ENCODE measurements at regions not wholly inside any gene's neighbourhood (a gene's known extent, or its start where the extent isn't known, plus 50 kb on each side); places are given as distances from the start of the nearest gene placed in this dataset.

DNA sequence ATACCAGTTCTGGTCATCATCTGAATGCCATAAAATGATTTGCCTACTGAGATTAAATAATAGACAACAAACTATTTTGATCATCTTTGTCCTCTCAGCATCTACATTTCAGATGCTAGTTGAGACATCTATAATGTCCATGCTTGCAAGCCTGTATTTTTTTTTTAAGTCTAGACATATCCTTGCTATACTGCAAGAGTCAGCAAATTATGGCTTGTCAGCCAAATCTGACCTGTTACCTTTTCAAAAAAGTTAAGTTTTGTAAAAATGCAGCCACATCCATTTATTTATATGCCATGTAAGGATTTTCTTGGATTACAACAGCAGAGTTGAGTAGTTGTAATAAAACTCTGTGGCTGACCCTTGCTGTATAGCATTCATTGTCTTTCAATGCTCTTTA is 1355.7 kb upstream of the FAM98A start:
- Histone ChIP-seq H3K27ac (no peak overlapping the region), H3K4me3 (no peak overlapping the region)

GRCh38 chr2:34950797-34951196 is 1351.7 kb upstream of the FAM98A start:
- Histone ChIP-seq H3K4me3 (no peak overlapping the region), H3K27ac (no peak overlapping the region)

- H3K4me3 ChIP-seq: no peak overlapping the region
- H3K27ac ChIP-seq: no peak overlapping the region
Observed at GRCh38 chr2:34949316-34949715, 1350.2 kb upstream of the FAM98A start.

- Histone ChIP-seq H3K4me3 (no peak overlapping the region), H3K27ac (no peak overlapping the region)
Observed at GRCh38 chr2:34936089-34936488, 1337.0 kb upstream of the FAM98A start.

- Histone ChIP-seq H3K27ac (no peak overlapping the region), H3K4me3 (no peak overlapping the region)
Observed at GRCh38 chr2:34912084-34912483, 1313.0 kb upstream of the FAM98A start.

GRCh38 chr2:34909992-34910705 is 1311.0 kb upstream of the FAM98A start:
- no peak overlapping the region for H3K27ac ChIP-seq
- no peak overlapping the region for H3K4me3 ChIP-seq

DNA sequence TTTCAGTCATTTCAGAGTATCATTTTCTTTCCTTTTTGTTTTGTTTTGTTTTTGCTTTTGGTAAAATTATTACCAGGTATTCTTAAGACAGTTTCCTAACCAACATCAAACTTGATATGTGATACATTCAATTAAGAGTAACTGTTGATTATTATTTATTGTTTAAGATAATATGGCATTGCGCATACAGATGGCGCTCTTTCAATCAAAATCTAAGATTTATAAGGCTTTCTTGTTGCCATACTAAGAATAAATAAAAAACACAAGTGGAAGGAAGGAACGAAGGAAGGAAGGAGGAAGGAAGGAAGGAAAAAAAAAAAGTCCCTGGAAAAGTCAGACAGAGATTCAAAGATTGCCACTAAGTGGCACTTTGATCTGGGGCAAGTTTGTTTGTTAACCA is 1308.7 kb upstream of the FAM98A start:
- H3K27ac ChIP-seq: no peak overlapping the region
- no peak overlapping the region for H3K4me3 ChIP-seq

DNA sequence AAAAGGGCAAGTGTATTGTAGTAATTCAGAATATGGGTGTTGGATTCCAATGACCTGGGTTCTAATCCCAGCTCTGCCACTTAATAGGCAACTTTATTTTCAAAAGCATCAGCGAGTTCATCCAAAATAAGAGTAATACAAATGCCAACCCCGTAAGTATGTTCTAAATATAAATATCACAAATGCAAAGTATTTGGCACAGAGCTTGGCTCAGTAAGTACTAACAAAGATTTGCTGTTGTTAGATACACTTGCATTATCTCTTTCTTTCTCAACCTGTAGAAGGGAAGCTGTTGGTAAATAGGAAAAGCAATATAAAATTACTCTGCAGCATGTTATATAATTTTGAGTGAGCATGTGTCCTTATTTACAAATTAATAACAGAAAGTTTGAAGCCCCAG is 1302.6 kb upstream of the FAM98A start:
- Histone ChIP-seq H3K4me3 (no peak overlapping the region), H3K27ac (no peak overlapping the region)

DNA sequence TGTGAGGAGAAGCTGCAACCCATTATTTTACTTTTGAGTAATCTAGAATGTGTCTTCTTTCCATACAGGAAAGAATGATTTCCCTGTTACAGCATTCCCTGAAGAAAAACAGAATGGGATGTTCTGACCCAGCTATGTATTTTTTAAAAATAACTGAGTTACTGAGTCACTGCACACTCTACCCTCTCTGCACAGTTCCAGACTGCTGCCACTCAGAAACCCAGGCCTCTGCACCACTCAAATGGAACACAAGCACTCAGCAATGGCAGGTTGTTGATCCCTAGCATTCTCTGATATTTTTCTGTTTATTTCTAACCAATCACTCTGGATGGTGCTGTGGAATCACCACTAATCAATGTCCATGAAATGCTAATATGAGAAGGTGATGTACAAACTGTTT is 1300.0 kb upstream of the FAM98A start:
- no peak overlapping the region for H3K27ac ChIP-seq
- H3K4me3 ChIP-seq: no peak overlapping the region

DNA sequence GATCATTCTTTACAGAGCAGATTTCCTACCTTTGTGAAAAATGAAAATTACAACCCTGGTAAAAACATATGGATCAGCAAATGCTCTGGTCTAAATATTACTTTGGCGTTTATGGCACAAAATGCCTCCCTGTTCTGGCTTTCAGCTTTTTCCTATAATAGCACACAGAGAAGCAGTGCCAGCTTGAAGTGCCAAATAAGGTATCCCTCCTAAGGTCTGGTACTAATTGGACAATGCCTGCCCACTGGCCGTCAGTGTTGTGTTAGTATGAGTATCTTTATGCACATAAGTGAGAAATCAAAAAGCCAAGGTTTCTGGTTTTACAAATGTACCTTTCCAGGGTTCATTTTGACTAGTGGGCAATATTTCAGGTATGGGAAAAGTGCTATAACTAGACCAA is 1293.7 kb upstream of the FAM98A start:
- Histone ChIP-seq H3K27ac (no peak overlapping the region), H3K4me3 (no peak overlapping the region)

DNA sequence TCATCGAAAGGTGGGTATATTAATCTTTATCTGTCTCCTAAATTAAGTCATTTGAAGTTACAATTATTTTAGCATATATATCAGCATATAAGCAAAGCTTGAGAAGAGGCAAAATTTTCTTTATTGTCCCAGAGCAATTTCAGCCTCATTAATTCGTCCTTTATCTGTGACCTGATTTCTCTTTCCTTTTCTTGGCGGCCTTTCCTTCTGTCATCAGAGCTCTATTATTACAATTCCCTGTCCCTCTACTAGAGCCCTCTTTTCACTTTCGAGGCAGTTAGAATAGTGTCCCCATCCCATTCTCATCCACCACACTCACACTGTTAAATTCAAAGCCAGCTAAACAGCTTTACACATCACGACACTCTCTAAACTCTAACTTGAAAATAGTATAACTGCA is 1293.2 kb upstream of the FAM98A start:
- Histone ChIP-seq H3K27ac (no peak overlapping the region), H3K4me3 (no peak overlapping the region)

GRCh38 chr2:34875091-34875745 is 1276.1 kb upstream of the FAM98A start:
- Histone ChIP-seq H3K4me3 (no peak overlapping the region), H3K27ac (no peak overlapping the region)

DNA sequence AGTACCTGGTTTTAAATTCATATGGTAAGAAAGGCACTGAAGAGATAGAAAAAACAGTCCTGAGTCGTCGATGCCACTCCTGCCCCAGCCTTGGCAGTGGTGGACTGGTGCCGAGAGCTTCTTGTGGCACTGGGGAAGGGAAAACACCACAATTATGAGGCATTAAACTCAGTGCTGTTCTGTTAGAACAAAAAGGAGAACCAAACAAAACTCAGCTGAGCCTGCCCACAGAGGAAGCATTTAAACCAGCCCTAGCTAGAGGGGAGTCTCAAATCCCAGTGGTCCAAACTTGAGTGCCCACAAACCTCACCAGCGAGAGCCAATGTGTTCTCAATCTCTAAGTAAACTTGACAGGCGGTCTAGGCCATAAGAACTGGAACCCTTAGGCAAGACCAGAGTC is 1254.5 kb upstream of the FAM98A start:
- Histone ChIP-seq H3K27ac (no peak overlapping the region), H3K4me3 (no peak overlapping the region)

- Histone ChIP-seq H3K27ac (no peak overlapping the region), H3K4me3 (no peak overlapping the region)
Observed at GRCh38 chr2:34851804-34852203, 1252.7 kb upstream of the FAM98A start.

DNA sequence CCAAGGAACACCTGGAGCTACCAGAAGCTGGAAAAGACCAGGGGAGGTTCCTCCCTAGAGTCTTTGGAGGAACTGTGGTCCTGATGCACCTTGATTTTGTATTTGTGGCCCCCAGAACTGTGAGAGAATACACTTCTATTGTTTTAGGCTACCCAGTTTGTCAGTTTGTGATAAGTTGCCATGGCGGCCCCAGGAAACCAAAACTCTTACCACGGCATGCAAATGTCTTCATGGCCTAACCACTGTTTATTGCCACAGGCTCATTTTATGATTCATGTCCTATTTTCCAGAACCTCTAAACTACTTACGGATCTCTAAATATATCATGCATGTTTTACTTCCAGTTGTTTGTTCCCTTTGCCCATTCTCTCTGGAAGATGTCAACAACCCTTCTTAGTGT is 1250.7 kb upstream of the FAM98A start:
- H3K4me3 ChIP-seq: no peak overlapping the region
- no peak overlapping the region for H3K27ac ChIP-seq

DNA sequence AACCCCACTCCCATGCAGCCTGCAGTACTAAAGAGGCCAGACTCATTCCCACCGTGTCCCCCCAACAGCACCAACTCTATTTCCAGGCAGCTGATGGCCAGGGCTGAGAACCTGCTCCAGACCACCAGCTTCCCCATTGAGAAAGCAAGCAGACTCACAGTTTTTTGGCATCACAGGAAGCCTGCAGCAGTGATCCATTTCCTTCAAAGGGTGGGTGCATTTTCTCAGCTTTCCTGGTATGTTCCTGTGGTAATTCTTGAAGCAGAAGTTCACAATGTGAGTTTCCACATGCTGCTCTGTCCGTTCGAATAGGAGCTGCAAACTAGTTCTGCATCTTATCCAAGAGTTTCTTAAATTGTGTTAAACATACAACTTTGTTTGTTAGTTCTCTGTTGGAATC is 1249.6 kb upstream of the FAM98A start:
- Histone ChIP-seq H3K27ac (no peak overlapping the region), H3K4me3 (no peak overlapping the region)

DNA sequence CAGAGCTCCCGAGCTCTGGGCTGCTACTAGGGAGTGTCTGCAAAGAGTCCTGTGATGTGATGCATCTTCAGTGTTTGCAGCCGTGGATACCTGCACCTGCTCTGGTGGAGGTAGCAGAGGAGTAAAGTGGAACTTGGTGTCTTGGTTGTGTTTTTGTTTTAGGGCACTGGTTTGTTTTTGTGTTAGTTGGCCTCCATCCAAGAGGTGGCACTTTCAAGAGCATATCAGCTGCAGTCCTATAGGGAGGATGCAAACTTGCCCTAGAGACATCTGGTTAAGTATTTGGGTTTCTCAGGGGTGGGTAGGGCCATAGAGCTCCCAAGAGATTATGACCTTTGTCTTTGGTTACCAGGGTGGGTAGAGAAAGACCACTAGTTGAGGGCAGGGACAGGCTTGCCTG is 1249.0 kb upstream of the FAM98A start:
- no peak overlapping the region for H3K4me3 ChIP-seq
- no peak overlapping the region for H3K27ac ChIP-seq

DNA sequence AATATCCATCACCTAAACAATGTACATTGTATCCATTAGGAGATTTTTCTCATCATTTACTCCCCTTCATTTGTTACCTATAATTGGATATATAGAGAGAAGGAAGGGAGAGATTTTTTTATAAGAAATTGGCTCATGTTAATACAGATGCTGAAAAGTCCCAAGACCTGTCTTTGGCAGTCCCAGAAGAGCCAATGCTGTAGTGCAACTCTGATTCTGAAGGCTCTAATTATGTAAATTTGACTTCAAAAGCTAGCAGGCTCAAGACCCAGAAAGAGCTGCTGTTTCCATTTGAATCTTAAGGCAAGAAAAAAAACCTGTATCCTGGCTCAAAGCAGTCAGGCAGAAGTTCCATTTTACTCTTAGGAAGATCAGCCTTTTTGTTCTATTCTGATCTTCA is 1245.5 kb upstream of the FAM98A start:
- H3K4me3 ChIP-seq: no peak overlapping the region
- no peak overlapping the region for H3K27ac ChIP-seq

DNA sequence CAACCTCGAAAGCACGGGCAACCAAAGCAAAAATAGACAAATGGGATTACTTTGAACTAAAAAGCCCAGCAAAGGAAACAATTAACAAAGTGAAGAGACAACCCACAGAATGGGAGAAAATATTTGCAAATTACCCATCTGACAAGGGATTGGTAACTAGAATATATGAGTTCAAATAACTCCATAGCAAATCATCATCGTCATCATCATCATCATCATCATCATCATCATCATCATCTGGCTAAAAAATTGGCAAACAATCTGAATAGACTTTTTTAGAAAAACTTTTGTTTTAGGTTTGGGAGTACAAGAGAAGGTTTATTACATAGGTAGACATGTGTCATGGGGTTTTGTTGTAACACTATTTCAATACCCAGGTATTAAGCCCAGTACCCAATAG is 1239.3 kb upstream of the FAM98A start:
- Histone ChIP-seq H3K4me3 (no peak overlapping the region), H3K27ac (no peak overlapping the region)

DNA sequence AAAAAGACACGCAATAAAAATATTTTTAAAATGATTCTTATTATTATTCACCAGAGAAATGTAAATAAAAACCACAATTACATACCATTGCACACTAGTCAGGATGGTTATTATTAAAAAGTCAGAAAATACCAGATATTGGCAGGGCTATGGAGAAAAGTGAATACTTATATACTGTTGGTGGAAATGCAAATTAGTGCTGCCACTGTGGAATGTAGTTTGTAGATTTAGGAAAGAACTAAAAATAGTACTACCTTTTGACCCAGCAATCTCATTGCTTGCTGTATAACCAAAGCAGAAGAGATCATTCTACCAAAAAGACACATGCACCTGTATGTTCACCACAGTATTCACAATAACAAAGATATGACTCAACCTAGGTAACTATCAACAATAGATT is 1237.3 kb upstream of the FAM98A start:
- Histone ChIP-seq H3K4me3 (no peak overlapping the region), H3K27ac (no peak overlapping the region)

DNA sequence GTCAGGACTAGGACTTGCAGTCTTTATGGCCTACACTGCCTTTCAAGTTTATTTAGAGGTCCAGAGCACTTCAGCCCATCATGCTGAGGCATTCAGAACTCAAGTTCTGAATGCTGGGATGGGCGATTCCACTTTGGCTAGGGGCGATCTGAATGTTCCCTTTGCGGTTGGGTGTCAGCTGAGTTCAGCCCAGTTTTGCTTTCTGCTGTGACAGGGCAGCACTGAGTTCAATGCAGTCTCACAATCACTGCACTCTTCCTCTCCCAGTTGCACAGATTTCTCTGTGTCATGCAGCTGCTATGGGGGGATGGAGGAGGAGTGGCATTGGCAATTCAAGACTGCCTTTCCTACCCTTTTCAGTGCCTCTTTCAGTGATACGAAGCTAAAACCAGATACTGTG is 1232.0 kb upstream of the FAM98A start:
- H3K4me3 ChIP-seq: no peak overlapping the region
- no peak overlapping the region for H3K27ac ChIP-seq

GRCh38 chr2:34828481-34828880 is 1229.4 kb upstream of the FAM98A start:
- no peak overlapping the region for H3K27ac ChIP-seq

More at GRCh38 chr2:34828481-34828880, 1229.4 kb upstream of the FAM98A start:
- H3K4me3 ChIP-seq: no peak overlapping the region

Data from skin epidermis (tissue), 12 donors.